Osteoblast (primary cell): ENCODE measurements at regions not wholly inside any gene's neighbourhood (a gene's known extent, or its start where the extent isn't known, plus 50 kb on each side); places are given as distances from the start of the nearest gene placed in this dataset.

ENCODE experiments used
- DNase-seq: peaks from one replicate; pipeline ENCODE4 v3.0.0; 2011; ENCODE audit warnings: low spot score, mixed read lengths; ENCODE audit not compliant: insufficient read length; ENCODE audit errors: missing footprints
- H2AFZ ChIP-seq: 2 replicates; pipeline ENCODE4 v1.6.0; 2011; ENCODE audit warnings: mild to moderate bottlenecking, low read length
- H3K27ac ChIP-seq: 2 replicates; pipeline ENCODE4 v1.5.1; 2011; ENCODE audit warnings: mild to moderate bottlenecking, low read depth, low read length, moderate library complexity
- H3K27me3 ChIP-seq: 2 replicates; pipeline ENCODE4 v1.6.0; 2012; ENCODE audit warnings: mild to moderate bottlenecking, control low read depth, inconsistent platforms, low read length, moderate library complexity; ENCODE audit not compliant: insufficient read depth
- H3K36me3 ChIP-seq: 2 replicates; pipeline ENCODE4 v1.5.1; 2011; ENCODE audit warnings: mild to moderate bottlenecking, low read length, control low read depth, moderate library complexity; ENCODE audit not compliant: insufficient read depth
- H3K4me1 ChIP-seq: 2 replicates; pipeline ENCODE4 v1.5.1; 2011; ENCODE audit warnings: mild to moderate bottlenecking, low read length, control low read depth, moderate library complexity; ENCODE audit not compliant: insufficient read depth
- H3K4me2 ChIP-seq: 2 replicates; pipeline ENCODE4 v1.6.0; 2011; ENCODE audit warnings: mild to moderate bottlenecking, low read length; ENCODE audit not compliant: insufficient read depth
- H3K4me3 ChIP-seq: fragments of 200-600 bp; sonication (generic); 3 replicates; pipeline ENCODE4 v1.5.1; 2012; ENCODE audit warnings: mild to moderate bottlenecking, low read length, inconsistent platforms; ENCODE audit not compliant: insufficient read depth
- H3K79me2 ChIP-seq: 2 replicates; pipeline ENCODE4 v1.6.0; 2012; ENCODE audit warnings: mild to moderate bottlenecking, low read length, control low read depth, inconsistent platforms; ENCODE audit not compliant: insufficient read depth
- H3K9me3 ChIP-seq: 2 replicates; pipeline ENCODE4 v1.5.1; 2011; ENCODE audit warnings: low read depth, low read length, control low read depth
- H4K20me1 ChIP-seq: 2 replicates; pipeline ENCODE4 v1.6.0; 2012; ENCODE audit warnings: mild to moderate bottlenecking, low read length, control low read depth; ENCODE audit not compliant: insufficient read depth
- CTCF ChIP-seq: IDR thresholded peaks from 2 replicates; pipeline ENCODE4 v1.5.1; 2011; ENCODE audit warnings: mild to moderate bottlenecking, low read depth, low read length, moderate library complexity; ENCODE audit errors: extremely low read depth

GRCh38 chr9:108650826-108651225 is 205.0 kb downstream of the ACTL7B start:
- no peak for DNase-seq
- Histone ChIP-seq H2AFZ (no peak overlapping the region), H3K4me3 (no peak overlapping the region), H3K9me3 (no peaks in the 10 kb centered on the region), H3K27ac (no peak overlapping the region), H3K4me1 (peaks cover 4% of the 10 kb centered on the region), H3K27me3 (peaks cover 2% of the 10 kb centered on the region), H4K20me1 (no peaks in the 10 kb centered on the region), H3K36me3 (no peaks in the 10 kb centered on the region), H3K79me2 (no peaks in the 10 kb centered on the region), H3K4me2 (no peak overlapping the region)
- no peak for TF ChIP-seq CTCF

- no peaks in the 10 kb centered on the region for H3K79me2 ChIP-seq
- no peak for DNase-seq
- no peak overlapping the region for H2AFZ ChIP-seq
- no peak for TF ChIP-seq CTCF
- H3K9me3 ChIP-seq = no peaks in the 10 kb centered on the region
- H3K4me3 ChIP-seq = no peak overlapping the region
- H3K4me2 ChIP-seq = no peak overlapping the region
- H3K27me3 ChIP-seq = no peaks in the 10 kb centered on the region
- no peaks in the 10 kb centered on the region for H4K20me1 ChIP-seq
- no peaks in the 10 kb centered on the region for H3K36me3 ChIP-seq
- H3K4me1 ChIP-seq = peaks cover 9% of the 10 kb centered on the region
- H3K27ac ChIP-seq = no peak overlapping the region
Measured at GRCh38 chr9:108645520-108645919, 210.3 kb downstream of the ACTL7B start.

- no peak for TF ChIP-seq CTCF
- H3K9me3 ChIP-seq = no peaks in the 10 kb centered on the region
- no peak overlapping the region for H3K4me3 ChIP-seq
- peaks cover 24% of the 10 kb centered on the region for H3K4me1 ChIP-seq
- no peak overlapping the region for H3K27ac ChIP-seq
- H3K27me3 ChIP-seq = no peaks in the 10 kb centered on the region
- no peaks in the 10 kb centered on the region for H3K79me2 ChIP-seq
- H2AFZ ChIP-seq = no peak overlapping the region
- H3K4me2 ChIP-seq = no peak overlapping the region
- H3K36me3 ChIP-seq = no peaks in the 10 kb centered on the region
- DNase-seq = no peak
- H4K20me1 ChIP-seq = no peaks in the 10 kb centered on the region
Measured at GRCh38 chr9:108643731-108644510, 211.9 kb downstream of the ACTL7B start.

- Histone ChIP-seq H3K4me2 (no peak overlapping the region), H3K36me3 (no peaks in the 10 kb centered on the region), H3K27ac (no peak overlapping the region), H3K4me3 (no peak overlapping the region), H2AFZ (no peak overlapping the region), H3K4me1 (peaks cover 24% of the 10 kb centered on the region), H3K9me3 (no peaks in the 10 kb centered on the region), H3K79me2 (no peaks in the 10 kb centered on the region), H3K27me3 (no peaks in the 10 kb centered on the region), H4K20me1 (no peaks in the 10 kb centered on the region)
- DNase-seq = no peak
- no peak for TF ChIP-seq CTCF
Measured at GRCh38 chr9:108642871-108643270, 212.9 kb downstream of the ACTL7B start.
